ENCODE measurements at regions not wholly inside any gene's neighbourhood (a gene's known extent, or its start where the extent isn't known, plus 50 kb on each side); places are given as distances from the start of the nearest gene placed in this dataset.

DNA sequence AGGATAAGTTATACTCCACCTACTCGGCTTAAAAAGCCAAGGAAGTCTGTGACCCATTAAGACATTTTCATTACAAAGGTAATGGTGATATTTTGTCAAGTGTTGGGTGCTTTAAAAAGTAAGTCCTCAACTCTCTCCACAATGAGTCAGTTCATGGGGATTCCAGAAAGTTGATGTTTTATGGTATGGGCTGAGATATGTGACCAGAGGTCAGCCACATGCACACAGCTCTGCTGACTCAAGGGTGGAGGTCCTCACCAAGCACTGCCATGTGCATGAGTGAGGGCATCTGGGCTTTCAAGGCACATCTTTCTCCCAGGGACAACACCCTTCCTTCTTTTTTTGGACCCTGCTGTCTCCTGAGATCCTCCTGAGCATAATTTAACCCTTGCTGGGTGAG, 292.9 kb downstream of the PTEN start:
- Histone ChIP-seq H3K9me2 (replicated peaks; ENCODE audit: control insufficient read depth, low read length) (no peaks in the 10 kb centered on the region), H3K79me2 (ENCODE audit: control insufficient read depth, low read length) (no peaks in the 10 kb centered on the region), H3K27ac (ENCODE audit: low read depth, low read length) (no peak overlapping the region), H4K20me1 (ENCODE audit: control insufficient read depth, insufficient read depth, low read depth, low read length) (no peaks in the 10 kb centered on the region), H3K27me3 (ENCODE audit: control insufficient read depth, low read length) (no peaks in the 10 kb centered on the region), H3K4me3 (ENCODE audit: low read length) (no peak overlapping the region), H3F3A (ENCODE audit: control insufficient read depth, insufficient read depth) (no peaks in the 10 kb centered on the region), H3K4me1 (ENCODE audit: control insufficient read depth, low read length) (peaks cover 25% of the 10 kb centered on the region), H3K9me3 (ENCODE audit: control insufficient read depth, insufficient read depth, low read length) (no peaks in the 10 kb centered on the region), H3K36me3 (ENCODE audit: control insufficient read depth, low read length) (no peaks in the 10 kb centered on the region), H3K4me2 (ENCODE audit: low read length) (no peak overlapping the region)
- no peak for TF ChIP-seq CTCF (IDR thresholded peaks at IDR 0.05; ENCODE audit: low read depth, low read length, poor library complexity, severe bottlenecking)
- TF ChIP-seq EZH2phosphoT487 (IDR thresholded peaks at IDR 0.05; ENCODE audit: borderline replicate concordance, low read length) = no peak

DNA sequence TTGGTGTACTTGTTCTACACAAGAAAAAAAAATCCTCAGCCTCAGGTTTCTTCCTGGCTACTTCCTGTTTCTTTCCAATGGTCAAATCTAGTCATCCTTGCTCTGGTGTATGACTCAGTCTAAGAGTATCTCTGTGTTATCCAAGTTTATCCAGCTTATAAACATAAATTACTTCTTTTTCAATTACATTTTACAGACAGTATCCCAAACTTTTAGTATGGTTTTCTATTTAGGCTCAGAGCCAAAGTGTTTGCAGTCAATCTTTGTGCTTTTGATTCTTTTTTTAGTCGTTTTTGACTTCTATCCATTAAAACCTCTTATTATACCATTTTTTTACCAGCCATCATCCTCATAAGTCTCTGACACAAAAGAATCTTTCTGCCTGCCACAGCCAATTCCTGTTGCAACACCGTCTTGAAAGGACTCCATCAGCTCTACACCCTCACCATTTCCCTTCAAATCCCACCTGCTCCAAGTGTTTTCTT, 294.6 kb downstream of the PTEN start:
- Histone ChIP-seq H3K4me2 (ENCODE audit: low read length) (no peak overlapping the region), H3K27ac (ENCODE audit: low read depth, low read length) (no peak overlapping the region), H3K9me3 (ENCODE audit: control insufficient read depth, insufficient read depth, low read length) (no peaks in the 10 kb centered on the region), H3K79me2 (ENCODE audit: control insufficient read depth, low read length) (no peaks in the 10 kb centered on the region), H4K20me1 (ENCODE audit: control insufficient read depth, insufficient read depth, low read depth, low read length) (no peaks in the 10 kb centered on the region), H3K4me1 (ENCODE audit: control insufficient read depth, low read length) (peaks cover 23% of the 10 kb centered on the region), H3K4me3 (ENCODE audit: low read length) (no peak overlapping the region), H3K27me3 (ENCODE audit: control insufficient read depth, low read length) (no peaks in the 10 kb centered on the region), H3F3A (ENCODE audit: control insufficient read depth, insufficient read depth) (no peaks in the 10 kb centered on the region), H3K9me2 (replicated peaks; ENCODE audit: control insufficient read depth, low read length) (no peaks in the 10 kb centered on the region), H3K36me3 (ENCODE audit: control insufficient read depth, low read length) (no peaks in the 10 kb centered on the region)
- TF ChIP-seq CTCF (IDR thresholded peaks at IDR 0.05; ENCODE audit: low read depth, low read length, poor library complexity, severe bottlenecking) = no peak
- TF ChIP-seq EZH2phosphoT487 (IDR thresholded peaks at IDR 0.05; ENCODE audit: borderline replicate concordance, low read length) = no peak

- Histone ChIP-seq H3K4me3 (ENCODE audit: low read length) (no peak overlapping the region), H3K4me2 (ENCODE audit: low read length) (no peak overlapping the region), H3K9me2 (replicated peaks; ENCODE audit: control insufficient read depth, low read length) (no peaks in the 10 kb centered on the region), H3K27me3 (ENCODE audit: control insufficient read depth, low read length) (no peaks in the 10 kb centered on the region), H3K27ac (ENCODE audit: low read depth, low read length) (no peak overlapping the region), H3K79me2 (ENCODE audit: control insufficient read depth, low read length) (no peaks in the 10 kb centered on the region), H4K20me1 (ENCODE audit: control insufficient read depth, insufficient read depth, low read depth, low read length) (no peaks in the 10 kb centered on the region), H3K9me3 (ENCODE audit: control insufficient read depth, insufficient read depth, low read length) (no peaks in the 10 kb centered on the region), H3K4me1 (ENCODE audit: control insufficient read depth, low read length) (peaks cover 22% of the 10 kb centered on the region), H3F3A (ENCODE audit: control insufficient read depth, insufficient read depth) (no peaks in the 10 kb centered on the region), H3K36me3 (ENCODE audit: control insufficient read depth, low read length) (no peaks in the 10 kb centered on the region)
- TF ChIP-seq EZH2phosphoT487 (IDR thresholded peaks at IDR 0.05; ENCODE audit: borderline replicate concordance, low read length) = no peak
- no peak for TF ChIP-seq CTCF (IDR thresholded peaks at IDR 0.05; ENCODE audit: low read depth, low read length, poor library complexity, severe bottlenecking)
These were observed 295.2 kb downstream of the PTEN start for GRCh38 chr10:88158526-88159122.

All from DOHH2 (cell line).